Ovary (tissue), 7 donors: ENCODE measurements at regions not wholly inside any gene's neighbourhood (a gene's known extent, or its start where the extent isn't known, plus 50 kb on each side); places are given as distances from the start of the nearest gene placed in this dataset.
"Not testable (repeated sequence)": the region's sequence is repeated elsewhere in the genome, so short reads cannot be mapped to it uniquely, and the experiment has no call there.

Source experiments
- DNase-seq, 5 donors: peaks; one replicate each; pipeline ENCODE4 v3.0.0-alpha.2; 2019 to 2020
- H3K27ac ChIP-seq, 2 donors: fragments of 200-600 bp; one replicate each; pipeline versions ENCODE4 v1.5.1 to v1.8.0; 2019 to 2022
- H3K27me3 ChIP-seq: fragments of 200-600 bp; one replicate; pipeline ENCODE4 v1.8.0; 2022
- H3K36me3 ChIP-seq: fragments of 200-600 bp; sonication (generic); one replicate; pipeline ENCODE4 v1.5.1; 2019
- H3K4me1 ChIP-seq: one replicate; pipeline ENCODE4 v1.8.1; 2013; ENCODE audit warnings: mild to moderate bottlenecking, moderate library complexity; ENCODE audit not compliant: insufficient read depth
- H3K4me3 ChIP-seq: fragments of 200-600 bp; sonication (generic); one replicate; pipeline ENCODE4 v1.5.1; 2017
- H3K9me3 ChIP-seq, 2 donors: fragments of 200-600 bp in 1 of 2; sonication (generic) in 1 of 2; one replicate each; pipeline versions ENCODE4 v1.5.1 to v1.8.1; 2013 to 2019; ENCODE audit warnings: mild to moderate bottlenecking in 1 of 2, moderate library complexity in 1 of 2
- EP300 ChIP-seq: sonication (generic); formaldehyde crosslinking; IDR thresholded peaks from one replicate; pipeline ENCODE4 v1.6.1; 2017; ENCODE audit warnings: antibody characterized with exemption
- POLR2A ChIP-seq: fragments of 450-650 bp; IDR thresholded peaks from one replicate; pipeline ENCODE4 v1.6.1; 2017; ENCODE audit warnings: antibody characterized with exemption, mild to moderate bottlenecking, moderate library complexity
- WGBS, 3 donors: extraction: QIAGEN DNeasy Blood & Tissue Kit in 1 of 3; methylation state at CpG; one replicate each; pipeline versions ENCODE4 v1.1.5 to v1.1.7; 2013 to 2017; 5-methylcytosine and 5-hydroxymethylcytosine counted together
- intact Hi-C, 4 donors: fragments of 100-400 bp; cut with DNase I; formaldehyde crosslinking; loops; one replicate each; pipeline versions ENCODE4 v1.11.0 to v1.15.1; 2022 to 2023
- TF ChIP-seq, protein P1 (sequence below), 3 donors: fragments of 450-650 bp in 2 of 3; fragments of 200-600 bp in 1 of 3; IDR thresholded peaks; one replicate each; pipeline versions ENCODE4 v1.5.1 to v1.8.0; 2016 to 2022; ENCODE audit warnings: antibody characterized with exemption in 3 of 3, mild to moderate bottlenecking in 1 of 3
- donor health status: DM: no; HTN: no; CAD: no; lungs with moderate emphysema.
- donor health status: DM: no; HTN: no; CAD: no.
- donor health status: Bipolar disorder and iron deficiency.
- donor health status: DM: no; HTN: no; CAD: no.
- donor health status: DM: yes; HTN: yes; CAD: no.

DNA sequence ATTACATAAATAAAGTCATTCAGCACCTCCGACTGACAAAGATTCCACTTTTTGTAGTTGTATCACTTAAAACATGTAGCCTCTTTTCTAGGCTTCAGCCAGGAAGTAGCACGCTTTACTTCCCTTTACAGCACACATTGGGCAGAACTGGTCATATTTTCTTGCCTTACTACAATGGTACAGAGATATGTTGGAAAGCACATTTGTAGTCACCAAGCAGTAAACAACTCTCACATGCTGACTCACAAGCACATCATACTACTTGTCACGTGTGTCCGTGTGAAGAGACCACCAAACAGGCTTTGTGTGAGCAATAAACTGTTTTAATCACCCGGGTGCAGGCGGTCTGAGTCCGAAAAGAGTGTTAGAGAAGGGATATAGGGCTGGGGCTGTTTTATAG lies 1071.8 kb downstream of the DNAJB9 start:
- Histone ChIP-seq H3K4me1 (no peaks in the 10 kb centered on the region), H3K36me3 (no peaks in the 10 kb centered on the region), H3K4me3 (no peak overlapping the region), H3K27ac (no peak overlapping the region), H3K27me3 (no peaks in the 10 kb centered on the region), H3K9me3 (no peaks in the 10 kb centered on the region)
- TF ChIP-seq EP300 (no peak), POLR2A (no peak)
- TF ChIP-seq, protein P1, sequence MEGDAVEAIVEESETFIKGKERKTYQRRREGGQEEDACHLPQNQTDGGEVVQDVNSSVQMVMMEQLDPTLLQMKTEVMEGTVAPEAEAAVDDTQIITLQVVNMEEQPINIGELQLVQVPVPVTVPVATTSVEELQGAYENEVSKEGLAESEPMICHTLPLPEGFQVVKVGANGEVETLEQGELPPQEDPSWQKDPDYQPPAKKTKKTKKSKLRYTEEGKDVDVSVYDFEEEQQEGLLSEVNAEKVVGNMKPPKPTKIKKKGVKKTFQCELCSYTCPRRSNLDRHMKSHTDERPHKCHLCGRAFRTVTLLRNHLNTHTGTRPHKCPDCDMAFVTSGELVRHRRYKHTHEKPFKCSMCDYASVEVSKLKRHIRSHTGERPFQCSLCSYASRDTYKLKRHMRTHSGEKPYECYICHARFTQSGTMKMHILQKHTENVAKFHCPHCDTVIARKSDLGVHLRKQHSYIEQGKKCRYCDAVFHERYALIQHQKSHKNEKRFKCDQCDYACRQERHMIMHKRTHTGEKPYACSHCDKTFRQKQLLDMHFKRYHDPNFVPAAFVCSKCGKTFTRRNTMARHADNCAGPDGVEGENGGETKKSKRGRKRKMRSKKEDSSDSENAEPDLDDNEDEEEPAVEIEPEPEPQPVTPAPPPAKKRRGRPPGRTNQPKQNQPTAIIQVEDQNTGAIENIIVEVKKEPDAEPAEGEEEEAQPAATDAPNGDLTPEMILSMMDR (IDR thresholded peaks at IDR 0.05) = no peak
- intact Hi-C loops = no loop called here
- DNase-seq = no peak
- 89 to 90% (median 90%) methylated on average over 7 of the region's 7 CpGs for WGBS, 3 donors

DNA sequence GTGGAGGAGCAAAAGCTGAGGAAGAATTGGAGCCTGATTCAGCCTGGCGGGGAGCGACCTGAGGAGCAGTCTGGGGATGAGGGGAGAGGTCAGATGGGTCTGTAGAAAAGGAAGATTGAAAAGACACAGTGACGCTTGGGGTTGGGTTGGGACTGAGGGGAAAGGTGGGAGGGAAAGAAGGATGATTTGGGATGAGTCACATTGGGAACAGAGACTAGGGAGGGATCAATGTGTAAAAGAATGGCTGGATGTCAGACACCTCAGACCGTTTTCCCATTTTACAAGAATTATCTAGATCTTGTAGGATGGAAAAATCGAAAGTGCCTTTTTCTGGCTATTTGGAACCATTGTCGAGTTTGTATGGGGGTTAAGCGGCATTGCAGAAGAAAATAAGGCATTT lies 1076.5 kb downstream of the DNAJB9 start:
- WGBS, 3 donors = 83 to 90% (median 86%) methylated on average over 7 of the region's 7 CpGs
- no peaks in the 10 kb centered on the region for H3K4me1 ChIP-seq
- no peak for DNase-seq
- H3K36me3 ChIP-seq = no peaks in the 10 kb centered on the region
- no peak overlapping the region for H3K27ac ChIP-seq
- H3K27me3 ChIP-seq = no peaks in the 10 kb centered on the region
- intact Hi-C loops = no loop called here
- TF ChIP-seq POLR2A (no peak), EP300 (no peak)
- TF ChIP-seq, protein P1 (IDR thresholded peaks at IDR 0.05) = no peak
- no peaks in the 10 kb centered on the region for H3K9me3 ChIP-seq
- no peak overlapping the region for H3K4me3 ChIP-seq

DNA sequence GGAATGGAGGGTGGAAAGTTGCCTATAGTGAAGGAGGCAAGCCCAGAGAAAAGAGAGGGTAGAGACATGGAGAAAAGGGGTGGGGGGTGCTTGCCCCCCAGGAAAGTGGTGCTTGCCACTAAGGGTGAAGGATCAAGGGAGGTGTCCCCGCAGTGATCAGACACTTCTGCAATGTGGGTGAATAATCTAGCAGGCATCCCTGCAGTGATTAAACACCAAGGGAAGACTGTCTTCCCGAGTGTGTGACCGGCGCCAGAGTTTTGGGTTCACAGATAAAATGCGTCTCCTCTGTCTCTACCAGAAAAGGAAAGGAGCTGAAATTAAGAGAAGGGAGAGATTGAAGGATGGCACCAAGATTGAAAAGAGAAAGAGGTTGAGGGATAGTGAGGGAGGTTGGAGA lies 1076.9 kb downstream of the DNAJB9 start:
- H3K4me3 ChIP-seq, intact Hi-C loops, H3K27ac ChIP-seq, DNase-seq, H3K36me3 ChIP-seq, H3K9me3 ChIP-seq, H3K4me1 ChIP-seq, H3K27me3 ChIP-seq: not testable (repeated sequence)
- 77 to 91% (median 85%) methylated on average over 5 of the region's 5 CpGs for WGBS, 3 donors

DNA sequence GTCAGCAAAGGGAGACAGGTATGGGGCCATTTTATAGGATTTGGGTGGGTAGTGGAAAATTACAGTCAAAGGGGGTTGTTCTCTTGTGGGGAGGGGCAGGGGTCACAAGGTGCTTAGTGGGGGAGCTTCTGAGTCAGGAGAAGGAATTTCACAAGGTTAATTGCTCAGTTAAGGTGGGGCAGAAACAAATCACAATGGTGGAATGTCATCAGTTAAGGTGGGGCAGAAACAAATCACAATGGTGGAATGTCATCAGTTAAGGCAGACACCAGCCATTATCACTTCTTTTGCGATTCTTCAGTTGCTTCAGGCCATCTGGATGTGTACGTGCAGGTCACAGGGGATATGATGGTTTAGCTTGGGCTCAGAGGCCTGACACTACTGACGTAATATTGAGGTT lies 1077.6 kb downstream of the DNAJB9 start:
- H3K9me3 ChIP-seq, DNase-seq, H3K4me3 ChIP-seq, H3K36me3 ChIP-seq, H3K27ac ChIP-seq, H3K4me1 ChIP-seq, intact Hi-C loops, H3K27me3 ChIP-seq: not testable (repeated sequence)
- 46 to 77% (median 68%) methylated on average over 3 of the region's 3 CpGs for WGBS, 3 donors

DNA sequence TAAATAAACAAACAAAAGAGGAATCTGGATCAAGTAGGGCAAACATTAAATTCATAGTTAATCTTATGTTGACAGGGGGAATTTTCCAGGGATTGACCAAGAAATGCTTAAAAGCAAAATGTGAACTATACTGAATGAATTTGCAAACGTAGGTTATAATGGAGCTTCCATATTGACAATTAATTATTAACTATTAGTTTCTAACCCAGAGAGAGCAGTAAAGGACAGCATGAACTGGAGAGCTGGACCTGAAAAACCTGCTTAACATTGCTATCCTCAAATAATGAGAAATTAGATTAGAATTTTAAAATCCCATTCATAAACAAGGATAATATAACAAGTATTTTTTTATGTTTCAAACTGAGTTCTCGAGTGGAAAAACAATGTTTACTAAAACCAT lies 1089.6 kb downstream of the DNAJB9 start:
- Histone ChIP-seq H3K4me3 (no peak overlapping the region), H3K27ac (no peak overlapping the region), H3K27me3 (no peaks in the 10 kb centered on the region), H3K4me1 (no peaks in the 10 kb centered on the region), H3K36me3 (no peaks in the 10 kb centered on the region), H3K9me3 (no peaks in the 10 kb centered on the region)
- intact Hi-C loops = no loop called here
- WGBS, 3 donors = 30 to 46% (median 33%) methylated on average over 2 of the region's 2 CpGs
- TF ChIP-seq, protein P1 (IDR thresholded peaks at IDR 0.05) = no peak
- TF ChIP-seq EP300 = no peak
- TF ChIP-seq POLR2A = no peak
- DNase-seq = no peak

DNA sequence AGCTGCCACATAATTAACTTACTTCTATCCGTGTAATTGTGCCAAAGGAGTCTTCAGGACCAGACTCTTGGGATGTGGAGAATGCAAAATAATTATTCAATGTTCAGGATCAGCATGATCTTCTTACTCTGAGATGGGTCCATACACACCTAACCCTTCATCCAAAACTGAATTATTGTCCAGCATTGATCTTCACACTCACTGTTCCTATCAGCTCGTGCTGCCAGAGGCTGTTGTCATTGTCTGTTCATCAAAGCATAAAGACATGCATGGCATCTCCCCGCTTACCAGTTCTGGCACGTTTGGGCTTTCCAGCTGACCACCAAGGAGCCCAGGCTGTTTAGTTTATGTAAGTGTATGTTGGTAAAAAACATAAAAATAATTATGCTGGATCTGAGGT lies 1090.7 kb downstream of the DNAJB9 start:
- Histone ChIP-seq H3K27me3 (no peaks in the 10 kb centered on the region), H3K4me3 (no peak overlapping the region), H3K9me3 (no peaks in the 10 kb centered on the region), H3K27ac (no peak overlapping the region), H3K4me1 (no peaks in the 10 kb centered on the region), H3K36me3 (no peaks in the 10 kb centered on the region)
- DNase-seq = no peak
- WGBS, 3 donors = 64 to 67% (median 66%) methylated on average over 4 of the region's 4 CpGs
- TF ChIP-seq, protein P1 (IDR thresholded peaks at IDR 0.05) = no peak
- TF ChIP-seq POLR2A (no peak), EP300 (no peak)
- intact Hi-C loops = no loop called here
